HG03095 (cell line): ENCODE measurements at regions not wholly inside any gene's neighbourhood (a gene's known extent, or its start where the extent isn't known, plus 50 kb on each side); places are given as distances from the start of the nearest gene placed in this dataset.
"Not testable (repeated sequence)": the region's sequence is repeated elsewhere in the genome, so short reads cannot be mapped to it uniquely, and the experiment has no call there.

Experiments used
- ATAC-seq: cut with Tn5 transposase; IDR thresholded peaks from one replicate; pipeline ENCODE4 v1.9.1; 2021; ENCODE audit warnings: moderate library complexity; ENCODE audit not compliant: unreplicated experiment

- no peak for ATAC-seq
Measured at GRCh38 chr2:219726916-219727315, 99.5 kb downstream of the SLC4A3 start.

- no peak for ATAC-seq
Measured at GRCh38 chr2:219727771-219728429, 100.5 kb downstream of the SLC4A3 start.

GRCh38 chr2:219728991-219729487, 101.6 kb downstream of the SLC4A3 start:
- no peak for ATAC-seq

- ATAC-seq = no peak
Measured at GRCh38 chr2:219731173-219731572, 103.7 kb downstream of the SLC4A3 start.

- ATAC-seq = no peak
Measured at GRCh38 chr2:219733106-219733505, 105.7 kb downstream of the SLC4A3 start.

DNA sequence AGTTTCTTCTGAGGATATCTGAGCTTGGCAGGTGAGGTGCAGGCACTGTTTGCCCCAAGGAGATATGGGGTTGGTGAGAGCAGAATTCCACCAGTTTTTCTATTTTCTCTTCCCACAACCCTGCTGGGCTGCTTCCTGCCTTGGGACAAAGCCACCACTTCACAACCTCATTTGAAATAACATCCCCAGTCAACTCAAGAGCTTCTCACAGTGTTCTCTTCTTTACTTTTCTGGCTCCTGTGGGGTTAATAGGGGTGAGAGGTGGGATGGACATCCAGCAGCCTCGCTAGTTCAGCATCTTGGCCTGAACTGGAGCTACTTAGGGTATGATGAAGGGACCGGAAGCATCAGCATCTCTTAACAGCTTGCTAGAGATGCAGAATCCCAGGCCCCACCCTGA, 106.3 kb downstream of the SLC4A3 start:
- no peak for ATAC-seq

GRCh38 chr2:219736209-219736608, 108.8 kb downstream of the SLC4A3 start:
- no peak for ATAC-seq

- no peak for ATAC-seq
Measured at GRCh38 chr2:219737270-219737691, 109.9 kb downstream of the SLC4A3 start.

- ATAC-seq = no peak
Measured at GRCh38 chr2:219739066-219739465, 111.6 kb downstream of the SLC4A3 start.

- no peak for ATAC-seq
Measured at GRCh38 chr2:219739866-219740440, 112.5 kb downstream of the SLC4A3 start.

DNA sequence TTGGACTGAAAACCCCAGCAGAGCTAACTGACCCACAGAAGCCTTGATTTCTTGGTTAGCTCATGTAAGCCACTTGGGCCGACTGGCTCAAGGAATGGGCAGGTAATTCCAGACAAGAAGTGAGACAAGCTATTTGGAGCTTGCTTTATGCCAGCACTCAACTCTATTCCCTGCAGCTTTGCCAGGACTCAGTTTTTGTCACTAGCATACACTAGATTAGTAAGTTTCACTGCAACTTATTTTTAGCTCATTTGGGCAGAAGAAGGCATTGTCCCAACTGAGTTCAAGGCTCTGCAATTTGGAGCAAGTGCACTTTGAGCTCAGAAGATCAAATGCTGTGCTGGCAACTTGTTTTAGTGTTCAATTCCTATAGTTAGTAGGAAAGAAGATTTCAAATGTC, 116.1 kb downstream of the SLC4A3 start:
- no peak for ATAC-seq

DNA sequence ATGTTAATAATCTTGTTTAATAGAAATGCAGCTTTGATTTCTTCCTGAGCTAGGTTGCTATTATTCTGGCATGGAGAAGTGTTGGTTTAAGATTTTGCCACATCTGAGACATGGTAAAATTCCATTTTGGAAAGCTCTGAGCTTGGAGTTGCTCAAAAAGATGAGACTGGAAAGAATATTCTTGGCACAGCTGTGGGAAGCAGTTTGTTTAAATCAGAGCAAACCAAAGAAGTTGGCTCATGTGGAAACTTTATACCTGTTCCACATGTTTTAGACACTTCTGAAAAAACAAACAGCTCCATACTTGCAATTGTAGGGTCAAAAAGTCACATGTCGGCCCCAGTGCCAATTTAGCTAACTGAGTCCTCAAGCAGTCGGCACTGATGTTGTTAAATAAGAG, 116.6 kb downstream of the SLC4A3 start:
- ATAC-seq = no peak

DNA sequence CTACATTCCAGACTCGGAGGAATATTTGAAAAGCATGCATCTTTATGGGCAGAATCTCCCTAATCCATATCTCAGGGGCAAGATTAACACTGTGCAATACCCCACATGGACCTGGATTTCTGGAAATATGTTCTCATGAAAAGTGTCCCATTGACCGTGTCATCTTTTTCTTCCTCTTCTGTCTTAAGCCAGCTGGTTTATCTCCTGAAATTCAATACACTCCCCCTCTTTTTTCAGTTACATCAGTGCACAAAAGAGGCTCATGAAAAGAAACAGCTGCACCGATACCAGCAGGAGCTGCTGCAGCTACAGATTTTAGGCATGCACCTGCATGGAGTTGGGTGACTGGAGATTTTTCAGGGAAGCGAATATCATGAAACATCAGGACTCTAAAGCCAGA, 117.2 kb downstream of the SLC4A3 start:
- no peak for ATAC-seq

- ATAC-seq = no peak
Measured at GRCh38 chr2:219747637-219748036, 120.2 kb downstream of the SLC4A3 start.

DNA sequence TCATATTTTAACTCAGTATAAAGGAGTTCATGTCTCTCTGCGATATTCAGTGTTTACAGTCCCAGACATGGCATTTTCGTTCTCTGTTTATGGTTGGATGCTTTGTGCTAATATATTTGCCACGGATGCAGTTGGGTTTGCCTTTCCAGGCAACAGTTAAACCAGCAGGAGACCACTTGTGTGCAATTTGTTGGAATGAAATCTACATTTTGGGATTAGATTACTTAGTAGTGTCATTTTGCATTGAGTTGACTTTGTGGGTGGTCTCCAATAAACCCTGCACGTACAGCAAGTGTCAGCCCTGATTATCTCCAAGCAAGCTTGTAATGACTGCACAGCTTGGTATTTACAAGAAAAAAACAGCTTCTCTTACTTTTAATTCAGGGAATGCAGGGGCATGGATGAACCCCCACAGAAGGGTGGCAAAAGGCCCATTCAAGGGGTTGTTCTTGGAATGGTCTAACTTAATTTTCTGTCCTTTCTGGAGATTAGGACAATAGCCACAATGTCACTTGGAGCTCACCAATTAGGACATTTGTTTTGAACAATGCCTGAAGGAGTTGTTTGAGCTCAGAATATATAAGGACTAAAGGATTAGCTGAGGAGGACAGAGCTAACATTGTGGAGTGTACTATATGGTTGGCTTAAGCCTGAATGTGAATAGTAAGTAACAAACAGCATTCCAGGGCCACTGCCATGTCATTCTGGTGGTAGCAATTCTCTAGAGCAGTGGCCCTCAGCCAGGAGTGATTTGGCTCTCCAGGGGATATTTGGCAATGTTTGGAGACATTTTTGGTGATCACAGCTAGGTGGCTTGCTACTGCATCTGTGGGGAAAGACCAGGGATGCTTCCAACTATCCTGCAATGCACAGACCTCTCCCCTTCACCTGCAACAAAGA, 121.5 kb downstream of the SLC4A3 start:
- ATAC-seq = no peak

DNA sequence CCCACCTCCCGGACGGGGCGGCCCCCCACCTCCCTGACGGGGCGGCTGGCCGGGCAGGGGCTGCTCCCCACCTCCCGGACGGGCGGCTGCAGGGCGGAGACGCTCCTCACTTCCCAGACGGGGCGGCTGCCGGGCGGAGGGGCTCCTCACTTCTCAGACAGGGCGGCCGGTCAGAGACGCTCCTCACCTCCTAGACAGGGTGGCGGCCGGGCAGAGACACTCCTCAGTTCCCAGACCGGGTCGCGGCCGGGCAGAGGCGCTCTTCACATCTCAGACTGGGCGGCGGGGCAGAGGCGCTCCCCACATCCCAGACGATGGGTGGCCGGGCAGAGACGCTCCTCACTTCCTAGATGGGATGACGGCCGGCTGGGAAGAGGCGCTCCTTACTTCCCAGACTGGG, 123.7 kb downstream of the SLC4A3 start:
- ATAC-seq = not testable (repeated sequence)

DNA sequence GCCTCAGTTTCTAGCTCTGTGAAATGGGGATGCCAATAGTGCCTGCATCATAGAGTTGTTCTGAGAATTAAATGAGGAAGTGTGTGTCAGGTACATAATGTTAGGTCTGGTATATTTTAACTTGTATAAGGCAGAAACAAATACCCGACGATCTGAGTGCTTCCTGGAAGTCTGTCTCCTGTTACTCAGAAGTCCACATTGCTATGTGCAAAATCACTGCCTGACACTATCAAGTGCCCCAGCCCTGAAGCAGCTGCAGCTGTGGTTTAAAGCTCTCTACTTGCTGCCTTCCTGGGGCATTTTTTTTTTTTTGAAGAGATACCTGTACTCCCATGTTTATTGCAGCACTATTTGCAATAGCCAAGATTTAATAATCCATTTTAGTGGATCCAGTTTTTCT, 125.3 kb downstream of the SLC4A3 start:
- no peak for ATAC-seq

- no peak for ATAC-seq
Measured at GRCh38 chr2:219758907-219759680, 131.7 kb downstream of the SLC4A3 start.

GRCh38 chr2:219759801-219760200, 132.4 kb downstream of the SLC4A3 start:
- ATAC-seq = no peak

GRCh38 chr2:219765231-219765911, 137.9 kb downstream of the SLC4A3 start:
- no peak for ATAC-seq
